Transverse colon (tissue), 4 donors: ENCODE measurements at regions not wholly inside any gene's neighbourhood (a gene's known extent, or its start where the extent isn't known, plus 50 kb on each side); places are given as distances from the start of the nearest gene placed in this dataset.

Experiments
- DNase-seq: peaks from one replicate; pipeline ENCODE4 v3.0.0-alpha.2; 2019
- H3K27ac ChIP-seq, 4 donors: fragments of 200-600 bp; sonication (generic); 2 replicates each; pipeline ENCODE4 v1.5.1; 2016 to 2018; ENCODE audit warnings: inconsistent platforms in 4 of 4
- H3K27me3 ChIP-seq: fragments of 200-600 bp; sonication (generic); 2 replicates; pipeline ENCODE4 v1.5.1; 2017; ENCODE audit warnings: inconsistent platforms
- H3K36me3 ChIP-seq, 4 donors: fragments of 200-600 bp; sonication (generic); 2 replicates each; pipeline ENCODE4 v1.5.1; 2017 to 2019; ENCODE audit warnings: inconsistent platforms in 4 of 4
- H3K4me1 ChIP-seq, 4 donors: fragments of 200-600 bp; sonication (generic); 2 replicates each; pipeline ENCODE4 v1.5.1; 2017 to 2020; ENCODE audit warnings: inconsistent platforms in 4 of 4
- H3K4me3 ChIP-seq, 4 donors: fragments of 200-600 bp; sonication (generic); 1 replicate in 1 of 4; 2 replicates in 3 of 4; pipeline versions ENCODE4 v1.5.1 to v1.6.1; 2017 to 2019; ENCODE audit warnings: inconsistent platforms in 4 of 4
- H3K9me3 ChIP-seq, 2 donors: fragments of 200-600 bp; sonication (generic); 2 replicates each; pipeline ENCODE4 v1.5.1; 2017 to 2019; ENCODE audit warnings: inconsistent platforms in 2 of 2
- CTCF ChIP-seq, 5 experiments: fragments of 200-600 bp in 3 of 5; fragments of 450-650 bp in 2 of 5; sonication (generic) in 3 of 5; IDR thresholded peaks; 1 replicate in 2 of 5; 2 replicates in 3 of 5; pipeline ENCODE4 v1.5.1; 2016 to 2017; ENCODE audit warnings: antibody characterized with exemption in 5 of 5, inconsistent platforms in 3 of 5, mild to moderate bottlenecking in 2 of 5, moderate library complexity in 1 of 5
- EP300 ChIP-seq: sonication (generic); formaldehyde crosslinking; IDR thresholded peaks from one replicate; pipeline ENCODE4 v1.6.1; 2017; ENCODE audit warnings: antibody characterized with exemption, low read depth
- POLR2A ChIP-seq: fragments of 450-650 bp; IDR thresholded peaks from one replicate; pipeline ENCODE4 v1.6.1; 2016; ENCODE audit warnings: antibody characterized with exemption, mild to moderate bottlenecking, moderate library complexity
- POLR2AphosphoS5 ChIP-seq, 3 donors: sonication (generic); formaldehyde crosslinking; IDR thresholded peaks; one replicate each; pipeline ENCODE4 v1.6.1; 2016; ENCODE audit warnings: antibody characterized with exemption in 3 of 3
- WGBS, 2 donors: methylation state at CpG; one replicate each; pipeline ENCODE4 v1.1.5; 2018; ENCODE audit warnings: low coverage in 1 of 2; 5-methylcytosine and 5-hydroxymethylcytosine counted together
- in situ Hi-C, 4 donors: fragments of 200-750 bp; cut with MboI; loops; one replicate each; pipeline versions ENCODE4 v1.15.0 to v1.15.1; 2017; ENCODE audit warnings: low sequenced_read_pairs in 3 of 4, low pct_ligation_motif_present in 1 of 4, low pct_unique_long_range_greater_than_20kb in 1 of 4
- intact Hi-C: fragments of 100-400 bp; cut with DNase I; formaldehyde crosslinking; loops from one replicate; pipeline ENCODE4 v1.15.1; 2023; ENCODE audit warnings: low total_unique reads

- no peaks in the 10 kb centered on the region for H3K4me1 ChIP-seq
- intact Hi-C loops = no loop called here
- H3K27ac ChIP-seq = no peak overlapping the region
- in situ Hi-C loops = no loop called here
- WGBS, 2 donors = 61 to 78% methylated on average over 2 of the region's 2 CpGs
- no peak overlapping the region for H3K4me3 ChIP-seq
- DNase-seq = no peak
- TF ChIP-seq POLR2A (no peak), POLR2AphosphoS5 (IDR thresholded peaks at IDR 0.05) (no peak), EP300 (no peak), CTCF (IDR thresholded peaks at IDR 0.05) (no peak)
- no peaks in the 10 kb centered on the region for H3K9me3 ChIP-seq
- no peaks in the 10 kb centered on the region for H3K36me3 ChIP-seq
- H3K27me3 ChIP-seq = no peaks in the 10 kb centered on the region
These were observed 256.2 kb upstream of the MANEA start for GRCh38 chr6:95321126-95321525.

GRCh38 chr6:95325916-95326315 lies 251.4 kb upstream of the MANEA start:
- no peaks in the 10 kb centered on the region for H3K9me3 ChIP-seq
- intact Hi-C loops (no loop called here), in situ Hi-C loops (no loop called here)
- H3K27me3 ChIP-seq = no peaks in the 10 kb centered on the region
- no peak for TF ChIP-seq POLR2AphosphoS5 (IDR thresholded peaks at IDR 0.05)
- no peak for TF ChIP-seq POLR2A
- no peak for TF ChIP-seq EP300
- no peak for TF ChIP-seq CTCF (IDR thresholded peaks at IDR 0.05)
- no peaks in the 10 kb centered on the region for H3K36me3 ChIP-seq
- DNase-seq = no peak
- H3K4me1 ChIP-seq = no peaks in the 10 kb centered on the region
- no peak overlapping the region for H3K4me3 ChIP-seq
- no peak overlapping the region for H3K27ac ChIP-seq
- WGBS, 2 donors = 42 to 50% methylated on average over 1 of the region's 1 CpG

GRCh38 chr6:95328231-95328630 lies 249.1 kb upstream of the MANEA start:
- TF ChIP-seq EP300 (no peak), POLR2AphosphoS5 (IDR thresholded peaks at IDR 0.05) (no peak), POLR2A (no peak), CTCF (IDR thresholded peaks at IDR 0.05) (no peak)
- intact Hi-C loops = no loop called here
- Histone ChIP-seq H3K4me3 (no peak overlapping the region), H3K4me1 (no peaks in the 10 kb centered on the region), H3K36me3 (no peaks in the 10 kb centered on the region), H3K27me3 (no peaks in the 10 kb centered on the region), H3K27ac (no peak overlapping the region), H3K9me3 (no peaks in the 10 kb centered on the region)
- in situ Hi-C loops = no loop called here
- 46 to 71% methylated on average over 2 of the region's 2 CpGs for WGBS, 2 donors
- no peak for DNase-seq

- WGBS, 2 donors = 48 to 53% methylated on average over 3 of the region's 3 CpGs
- intact Hi-C loops = no loop called here
- H3K27me3 ChIP-seq = no peaks in the 10 kb centered on the region
These were observed 225.1 kb upstream of the MANEA start for GRCh38 chr6:95352064-95352795.

More at GRCh38 chr6:95352064-95352795, 225.1 kb upstream of the MANEA start:
- no peaks in the 10 kb centered on the region for H3K9me3 ChIP-seq
- TF ChIP-seq POLR2AphosphoS5 (IDR thresholded peaks at IDR 0.05) (no peak), EP300 (no peak), CTCF (IDR thresholded peaks at IDR 0.05) (no peak), POLR2A (no peak)
- in situ Hi-C loops = no loop called here
- no peak overlapping the region for H3K27ac ChIP-seq
- no peaks in the 10 kb centered on the region for H3K4me1 ChIP-seq
- H3K36me3 ChIP-seq = no peaks in the 10 kb centered on the region
- DNase-seq = no peak
- H3K4me3 ChIP-seq = no peak overlapping the region
